ENCODE measurements at regions not wholly inside any gene's neighbourhood (a gene's known extent, or its start where the extent isn't known, plus 50 kb on each side); places are given as distances from the start of the nearest gene placed in this dataset.

DNA sequence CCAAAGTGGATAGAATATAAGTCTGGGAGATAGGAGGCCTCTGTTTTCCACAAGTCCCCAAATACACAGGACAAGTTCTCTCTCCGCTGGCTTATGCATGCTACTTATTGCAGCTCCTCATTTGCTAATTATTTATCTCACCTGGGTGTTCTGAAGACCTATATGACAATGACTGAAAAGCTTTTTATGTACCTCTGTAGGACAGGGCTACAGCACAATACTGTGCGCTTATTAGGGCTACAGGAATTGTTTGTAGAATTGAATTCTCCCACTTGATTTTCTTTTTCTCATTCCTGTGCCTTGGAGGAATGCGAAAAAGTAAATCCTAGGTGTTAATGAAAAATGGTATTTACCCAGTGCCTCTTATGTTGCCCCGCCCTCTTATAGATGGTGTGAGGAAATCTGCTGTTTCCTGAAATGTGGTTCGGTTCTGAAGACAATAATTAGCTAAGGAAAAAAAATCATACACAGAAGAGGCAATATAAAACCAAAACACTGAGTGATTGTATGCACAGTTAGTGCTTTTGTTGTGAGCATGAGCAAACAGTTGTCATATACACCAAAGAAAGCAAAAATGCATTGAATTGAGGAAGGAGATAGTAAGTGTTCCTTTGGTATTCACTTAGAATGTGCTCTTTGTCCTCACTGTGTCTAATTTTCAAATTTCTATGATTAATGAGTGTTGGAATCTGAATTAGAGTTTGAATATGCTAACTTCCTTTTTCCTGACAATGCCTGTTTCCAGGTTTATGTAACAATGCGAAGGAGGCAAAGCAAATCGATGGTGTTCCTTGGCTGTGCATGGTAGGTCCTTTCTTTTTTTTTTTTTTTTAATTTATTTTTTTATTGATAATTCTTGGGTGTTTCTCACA is 78.7 kb upstream of the PNPT1 start:
- TF ChIP-seq, protein P1, sequence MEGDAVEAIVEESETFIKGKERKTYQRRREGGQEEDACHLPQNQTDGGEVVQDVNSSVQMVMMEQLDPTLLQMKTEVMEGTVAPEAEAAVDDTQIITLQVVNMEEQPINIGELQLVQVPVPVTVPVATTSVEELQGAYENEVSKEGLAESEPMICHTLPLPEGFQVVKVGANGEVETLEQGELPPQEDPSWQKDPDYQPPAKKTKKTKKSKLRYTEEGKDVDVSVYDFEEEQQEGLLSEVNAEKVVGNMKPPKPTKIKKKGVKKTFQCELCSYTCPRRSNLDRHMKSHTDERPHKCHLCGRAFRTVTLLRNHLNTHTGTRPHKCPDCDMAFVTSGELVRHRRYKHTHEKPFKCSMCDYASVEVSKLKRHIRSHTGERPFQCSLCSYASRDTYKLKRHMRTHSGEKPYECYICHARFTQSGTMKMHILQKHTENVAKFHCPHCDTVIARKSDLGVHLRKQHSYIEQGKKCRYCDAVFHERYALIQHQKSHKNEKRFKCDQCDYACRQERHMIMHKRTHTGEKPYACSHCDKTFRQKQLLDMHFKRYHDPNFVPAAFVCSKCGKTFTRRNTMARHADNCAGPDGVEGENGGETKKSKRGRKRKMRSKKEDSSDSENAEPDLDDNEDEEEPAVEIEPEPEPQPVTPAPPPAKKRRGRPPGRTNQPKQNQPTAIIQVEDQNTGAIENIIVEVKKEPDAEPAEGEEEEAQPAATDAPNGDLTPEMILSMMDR (IDR thresholded peaks at IDR 0.05; ENCODE audit: low read length) = no peak
- TF ChIP-seq EZH2 (optimal IDR thresholded peaks at IDR 0.05; ENCODE audit: low read depth, low read length) = no peak

Data from MM.1S (cell line).